ENCODE measurements at regions not wholly inside any gene's neighbourhood (a gene's known extent, or its start where the extent isn't known, plus 50 kb on each side); places are given as distances from the start of the nearest gene placed in this dataset.

DNA sequence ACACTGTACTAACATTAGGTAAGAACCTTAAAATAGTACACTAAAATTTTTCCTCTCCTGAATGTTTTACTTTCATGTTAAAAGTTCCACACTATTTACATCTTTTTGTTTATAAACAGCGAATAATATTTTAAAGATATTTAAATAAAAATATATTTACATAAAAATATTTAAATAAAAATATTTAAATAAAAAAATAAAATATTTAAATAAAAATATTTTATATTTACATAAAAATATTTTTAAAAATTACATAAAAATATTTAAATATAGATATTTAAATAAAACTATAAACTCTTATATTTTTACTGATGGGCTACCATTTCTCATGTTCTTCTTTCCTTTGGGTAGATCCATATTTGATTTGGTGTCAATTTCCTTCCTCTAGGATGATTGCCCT is 619.0 kb downstream of the ANKRD7 start:
- H2BK15ac ChIP-seq (ENCODE audit: low read depth, poor library complexity, severe bottlenecking), result no peak overlapping the region
- H3K18ac ChIP-seq (ENCODE audit: low read depth in 1 of 2, low read length in 2 of 2), result no peak overlapping the region
- no peaks in the 10 kb centered on the region for H3K4me1 ChIP-seq (ENCODE audit: control insufficient read depth, insufficient read depth, low read depth, low read length)
- H3K27me3 ChIP-seq (ENCODE audit: control insufficient read depth in 1 of 2, insufficient read depth in 1 of 2, low read length in 2 of 2), result no peaks in the 10 kb centered on the region
- no peaks in the 10 kb centered on the region for H3K79me1 ChIP-seq (replicated peaks; ENCODE audit: low read length, poor library complexity, severe bottlenecking)
- no peak overlapping the region for H3K14ac ChIP-seq (ENCODE audit: low read length in 2 of 2)
- no peaks in the 10 kb centered on the region for H3K36me3 ChIP-seq (ENCODE audit: control insufficient read depth in 1 of 2, insufficient read depth in 2 of 2, low read depth in 1 of 2, low read length in 2 of 2)
- no peak overlapping the region for H4K8ac ChIP-seq (ENCODE audit: low read length)
- no peak overlapping the region for H3K4me2 ChIP-seq (ENCODE audit: low read length, poor library complexity, severe bottlenecking)
- H2BK5ac ChIP-seq (ENCODE audit: low read depth, low read length, poor library complexity, severe bottlenecking), result no peak overlapping the region
- no CpG with 5 or more reads among the region's 1 CpG for WGBS
- no peak overlapping the region for H3K4me3 ChIP-seq (ENCODE audit: insufficient read depth in 1 of 2, low read depth in 1 of 2, low read length in 2 of 2)
- H4K91ac ChIP-seq (ENCODE audit: low read length), result no peak overlapping the region
- H3K27ac ChIP-seq (ENCODE audit: low read length, poor library complexity, severe bottlenecking), result no peak overlapping the region
- no peak for DNase-seq
- no peak overlapping the region for H2BK120ac ChIP-seq (ENCODE audit: low read depth, low read length)
- H3K23ac ChIP-seq (ENCODE audit: low read length in 2 of 2), result no peak overlapping the region
- H2AFZ ChIP-seq (ENCODE audit: low read depth, low read length), result no peak overlapping the region
- H3K4ac ChIP-seq (ENCODE audit: low read depth in 1 of 2, low read length in 2 of 2), result no peak overlapping the region
- H2BK12ac ChIP-seq (ENCODE audit: low read length in 2 of 2), result no peak overlapping the region
- H2AK5ac ChIP-seq (ENCODE audit: low read length, severe bottlenecking), result no peak overlapping the region
- no peak overlapping the region for H3K9ac ChIP-seq (ENCODE audit: low read length)
- H3K9me3 ChIP-seq (ENCODE audit: control insufficient read depth, low read length), result no peaks in the 10 kb centered on the region

GRCh38 chr7:118844748-118845147 is 620.2 kb downstream of the ANKRD7 start:
- no peak overlapping the region for H2BK12ac ChIP-seq (ENCODE audit: low read length in 2 of 2)
- no peaks in the 10 kb centered on the region for H3K36me3 ChIP-seq (ENCODE audit: control insufficient read depth in 1 of 2, insufficient read depth in 2 of 2, low read depth in 1 of 2, low read length in 2 of 2)
- H3K14ac ChIP-seq (ENCODE audit: low read length in 2 of 2), result no peak overlapping the region
- H3K4me2 ChIP-seq (ENCODE audit: low read length, poor library complexity, severe bottlenecking), result no peak overlapping the region
- no peak overlapping the region for H2AK5ac ChIP-seq (ENCODE audit: low read length, severe bottlenecking)
- H2BK5ac ChIP-seq (ENCODE audit: low read depth, low read length, poor library complexity, severe bottlenecking), result no peak overlapping the region
- DNase-seq, result no peak
- no peak overlapping the region for H4K8ac ChIP-seq (ENCODE audit: low read length)
- H2AFZ ChIP-seq (ENCODE audit: low read depth, low read length), result no peak overlapping the region
- no peak overlapping the region for H2BK120ac ChIP-seq (ENCODE audit: low read depth, low read length)
- no peak overlapping the region for H3K4ac ChIP-seq (ENCODE audit: low read depth in 1 of 2, low read length in 2 of 2)
- no peak overlapping the region for H2BK15ac ChIP-seq (ENCODE audit: low read depth, poor library complexity, severe bottlenecking)
- H4K91ac ChIP-seq (ENCODE audit: low read length), result no peak overlapping the region
- H3K79me1 ChIP-seq (replicated peaks; ENCODE audit: low read length, poor library complexity, severe bottlenecking), result no peaks in the 10 kb centered on the region
- H3K9ac ChIP-seq (ENCODE audit: low read length), result no peak overlapping the region
- H3K27me3 ChIP-seq (ENCODE audit: control insufficient read depth in 1 of 2, insufficient read depth in 1 of 2, low read length in 2 of 2), result no peaks in the 10 kb centered on the region
- WGBS, result 85% methylated on average over 3 of the region's 3 CpGs
- no peak overlapping the region for H3K18ac ChIP-seq (ENCODE audit: low read depth in 1 of 2, low read length in 2 of 2)
- no peaks in the 10 kb centered on the region for H3K9me3 ChIP-seq (ENCODE audit: control insufficient read depth, low read length)
- H3K4me1 ChIP-seq (ENCODE audit: control insufficient read depth, insufficient read depth, low read depth, low read length), result no peaks in the 10 kb centered on the region
- no peak overlapping the region for H3K23ac ChIP-seq (ENCODE audit: low read length in 2 of 2)
- H3K27ac ChIP-seq (ENCODE audit: low read length, poor library complexity, severe bottlenecking), result no peak overlapping the region
- H3K4me3 ChIP-seq (ENCODE audit: insufficient read depth in 1 of 2, low read depth in 1 of 2, low read length in 2 of 2), result no peak overlapping the region

DNA sequence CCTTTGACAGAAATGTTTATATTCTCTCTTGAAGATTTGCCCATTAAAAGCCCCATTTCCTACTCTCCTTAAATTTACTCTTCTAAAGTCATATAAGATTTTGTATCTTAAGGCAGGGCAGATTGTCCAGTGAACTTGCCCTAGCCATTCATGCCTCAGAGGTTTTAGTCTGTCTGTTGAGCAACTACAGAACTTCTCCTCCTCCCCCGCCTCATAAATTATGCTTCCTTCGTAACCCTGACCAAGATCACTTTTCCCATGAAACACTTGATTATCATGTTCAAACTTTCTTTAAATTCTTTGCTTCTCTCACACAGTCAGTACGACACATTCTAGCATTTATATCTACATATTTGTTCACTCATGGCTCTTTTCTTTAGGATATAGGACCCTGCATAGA is 621.3 kb downstream of the ANKRD7 start:
- H2BK12ac ChIP-seq (ENCODE audit: low read length in 2 of 2), result no peak overlapping the region
- no peak overlapping the region for H2BK120ac ChIP-seq (ENCODE audit: low read depth, low read length)
- DNase-seq, result no peak
- WGBS, result 72% methylated on average over 3 of the region's 3 CpGs
- H3K14ac ChIP-seq (ENCODE audit: low read length in 2 of 2), result no peak overlapping the region
- no peak overlapping the region for H2BK15ac ChIP-seq (ENCODE audit: low read depth, poor library complexity, severe bottlenecking)
- no peaks in the 10 kb centered on the region for H3K9me3 ChIP-seq (ENCODE audit: control insufficient read depth, low read length)
- H3K4me2 ChIP-seq (ENCODE audit: low read length, poor library complexity, severe bottlenecking), result no peak overlapping the region
- no peak overlapping the region for H3K27ac ChIP-seq (ENCODE audit: low read length, poor library complexity, severe bottlenecking)
- no peak overlapping the region for H4K91ac ChIP-seq (ENCODE audit: low read length)
- H3K79me1 ChIP-seq (replicated peaks; ENCODE audit: low read length, poor library complexity, severe bottlenecking), result no peaks in the 10 kb centered on the region
- H3K4ac ChIP-seq (ENCODE audit: low read depth in 1 of 2, low read length in 2 of 2), result no peak overlapping the region
- no peak overlapping the region for H3K9ac ChIP-seq (ENCODE audit: low read length)
- H3K27me3 ChIP-seq (ENCODE audit: control insufficient read depth in 1 of 2, insufficient read depth in 1 of 2, low read length in 2 of 2), result no peaks in the 10 kb centered on the region
- no peak overlapping the region for H3K23ac ChIP-seq (ENCODE audit: low read length in 2 of 2)
- H2AK5ac ChIP-seq (ENCODE audit: low read length, severe bottlenecking), result no peak overlapping the region
- H3K36me3 ChIP-seq (ENCODE audit: control insufficient read depth in 1 of 2, insufficient read depth in 2 of 2, low read depth in 1 of 2, low read length in 2 of 2), result no peaks in the 10 kb centered on the region
- H3K4me1 ChIP-seq (ENCODE audit: control insufficient read depth, insufficient read depth, low read depth, low read length), result no peaks in the 10 kb centered on the region
- H3K4me3 ChIP-seq (ENCODE audit: insufficient read depth in 1 of 2, low read depth in 1 of 2, low read length in 2 of 2), result no peak overlapping the region
- no peak overlapping the region for H2AFZ ChIP-seq (ENCODE audit: low read depth, low read length)
- H4K8ac ChIP-seq (ENCODE audit: low read length), result no peak overlapping the region
- H2BK5ac ChIP-seq (ENCODE audit: low read depth, low read length, poor library complexity, severe bottlenecking), result no peak overlapping the region
- H3K18ac ChIP-seq (ENCODE audit: low read depth in 1 of 2, low read length in 2 of 2), result no peak overlapping the region

DNA sequence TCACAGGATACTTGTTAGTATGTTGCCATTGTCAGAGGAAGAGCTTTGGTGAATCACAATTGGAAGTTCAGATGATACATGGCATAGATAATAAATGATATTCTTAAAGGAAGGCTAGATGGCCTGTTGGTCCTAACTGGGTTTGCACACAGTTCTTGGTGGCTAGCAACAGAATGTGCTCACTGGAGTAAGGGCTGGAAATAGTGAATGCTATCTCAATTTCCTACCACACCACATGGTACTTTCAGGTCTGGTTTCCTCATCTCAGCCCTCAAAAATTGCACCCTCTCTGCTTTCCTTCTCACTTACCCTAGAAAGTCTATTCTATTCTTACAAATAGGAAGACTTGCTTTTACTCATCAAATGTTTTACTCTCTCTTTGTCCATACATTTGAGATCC is 622.5 kb downstream of the ANKRD7 start:
- DNase-seq, result no peak
- Histone ChIP-seq H3K27ac (ENCODE audit: low read length, poor library complexity, severe bottlenecking) (no peak overlapping the region), H3K36me3 (ENCODE audit: control insufficient read depth in 1 of 2, insufficient read depth in 2 of 2, low read depth in 1 of 2, low read length in 2 of 2) (no peaks in the 10 kb centered on the region), H4K91ac (ENCODE audit: low read length) (no peak overlapping the region), H2BK120ac (ENCODE audit: low read depth, low read length) (no peak overlapping the region), H4K8ac (ENCODE audit: low read length) (no peak overlapping the region), H2BK15ac (ENCODE audit: low read depth, poor library complexity, severe bottlenecking) (no peak overlapping the region), H3K14ac (ENCODE audit: low read length in 2 of 2) (no peak overlapping the region), H3K27me3 (ENCODE audit: control insufficient read depth in 1 of 2, insufficient read depth in 1 of 2, low read length in 2 of 2) (no peaks in the 10 kb centered on the region), H2BK5ac (ENCODE audit: low read depth, low read length, poor library complexity, severe bottlenecking) (no peak overlapping the region), H3K9ac (ENCODE audit: low read length) (no peak overlapping the region), H3K4me2 (ENCODE audit: low read length, poor library complexity, severe bottlenecking) (no peak overlapping the region), H2AK5ac (ENCODE audit: low read length, severe bottlenecking) (no peak overlapping the region), H3K4ac (ENCODE audit: low read depth in 1 of 2, low read length in 2 of 2) (no peak overlapping the region), H3K4me1 (ENCODE audit: control insufficient read depth, insufficient read depth, low read depth, low read length) (no peaks in the 10 kb centered on the region), H2BK12ac (ENCODE audit: low read length in 2 of 2) (no peak overlapping the region), H3K79me1 (replicated peaks; ENCODE audit: low read length, poor library complexity, severe bottlenecking) (no peaks in the 10 kb centered on the region), H3K23ac (ENCODE audit: low read length in 2 of 2) (no peak overlapping the region), H3K4me3 (ENCODE audit: insufficient read depth in 1 of 2, low read depth in 1 of 2, low read length in 2 of 2) (no peak overlapping the region), H3K9me3 (ENCODE audit: control insufficient read depth, low read length) (no peaks in the 10 kb centered on the region), H2AFZ (ENCODE audit: low read depth, low read length) (no peak overlapping the region), H3K18ac (ENCODE audit: low read depth in 1 of 2, low read length in 2 of 2) (no peak overlapping the region)

Measured in mesenchymal stem cell (in vitro differentiated cells and primary cell).